LNCaP clone FGC (cell line): ENCODE measurements at regions not wholly inside any gene's neighbourhood (a gene's known extent, or its start where the extent isn't known, plus 50 kb on each side); places are given as distances from the start of the nearest gene placed in this dataset.

ENCODE experiments used
- DNase-seq: peaks from one replicate; pipeline ENCODE4 v3.0.0-alpha.2; 2011; ENCODE audit warnings: low read depth
- H3K4me3 ChIP-seq: 2 replicates; pipeline ENCODE4 v1.5.1; 2011; ENCODE audit warnings: mild to moderate bottlenecking, low read depth, low read length, control low read depth
- CTCF ChIP-seq: IDR thresholded peaks from 2 replicates; pipeline ENCODE4 v1.5.1; 2012; ENCODE audit warnings: mild to moderate bottlenecking; ENCODE audit not compliant: control insufficient read depth, insufficient read depth; ENCODE audit errors: extremely low read depth

- no peak for DNase-seq
- no peak for TF ChIP-seq CTCF
- H3K4me3 ChIP-seq = no peak overlapping the region
These were observed 166.6 kb downstream of the CYLD start for GRCh38 chr16:50908468-50908867.

GRCh38 chr16:50906454-50906853 lies 164.6 kb downstream of the CYLD start:
- no peak overlapping the region for H3K4me3 ChIP-seq
- no peak for DNase-seq
- no peak for TF ChIP-seq CTCF

GRCh38 chr16:50902457-50902856 lies 160.6 kb downstream of the CYLD start:
- DNase-seq = no peak
- no peak overlapping the region for H3K4me3 ChIP-seq
- no peak for TF ChIP-seq CTCF

GRCh38 chr16:50901062-50901461 lies 159.2 kb downstream of the CYLD start:
- H3K4me3 ChIP-seq = no peak overlapping the region
- no peak for TF ChIP-seq CTCF
- no peak for DNase-seq

GRCh38 chr16:50900391-50900942 lies 158.6 kb downstream of the CYLD start:
- H3K4me3 ChIP-seq = no peak overlapping the region
- no peak for TF ChIP-seq CTCF
- DNase-seq = no peak

GRCh38 chr16:50899951-50900350 lies 158.1 kb downstream of the CYLD start:
- TF ChIP-seq CTCF = no peak
- H3K4me3 ChIP-seq = no peak overlapping the region
- no peak for DNase-seq

- H3K4me3 ChIP-seq = no peak overlapping the region
- DNase-seq = no peak
- TF ChIP-seq CTCF = no peak
These were observed 147.9 kb downstream of the CYLD start for GRCh38 chr16:50889746-50890145.
